H9 (cell line): ENCODE measurements at regions not wholly inside any gene's neighbourhood (a gene's known extent, or its start where the extent isn't known, plus 50 kb on each side); places are given as distances from the start of the nearest gene placed in this dataset.

Source experiments
- DNase-seq: peaks from one replicate; pipeline ENCODE4 v3.0.0-alpha.2; 2017
- H2AFZ ChIP-seq: one replicate; pipeline ENCODE4 v1.6.1; 2013; ENCODE audit warnings: mild to moderate bottlenecking, low read length, control low read depth, moderate library complexity
- H2AK5ac ChIP-seq: 2 replicates; pipeline ENCODE4 v1.6.1; 2013; ENCODE audit warnings: low read length, control low read depth, mixed read lengths; ENCODE audit not compliant: insufficient read length
- H2BK120ac ChIP-seq: one replicate; pipeline ENCODE4 v1.6.1; 2013; ENCODE audit warnings: low read depth, mild to moderate bottlenecking, low read length, control low read depth, inconsistent platforms; ENCODE audit not compliant: poor library complexity, severe bottlenecking
- H2BK12ac ChIP-seq: 2 replicates; pipeline ENCODE4 v1.6.1; 2013; ENCODE audit warnings: low read length, control low read depth, mixed read lengths, low read depth; ENCODE audit not compliant: insufficient read length
- H2BK15ac ChIP-seq: 2 replicates; pipeline ENCODE4 v1.6.1; 2013; ENCODE audit warnings: low read depth, low read length, control low read depth
- H2BK20ac ChIP-seq: one replicate; pipeline ENCODE4 v1.6.1; 2013; ENCODE audit warnings: low read depth, mild to moderate bottlenecking, low read length, control low read depth, inconsistent platforms; ENCODE audit not compliant: poor library complexity, severe bottlenecking
- H2BK5ac ChIP-seq: 2 replicates; pipeline ENCODE4 v1.6.1; 2013; ENCODE audit warnings: low read length, control low read depth, mixed read lengths; ENCODE audit not compliant: insufficient read length
- H3K14ac ChIP-seq: 2 replicates; pipeline ENCODE4 v1.6.1; 2013; ENCODE audit warnings: low read length, control low read depth; ENCODE audit not compliant: insufficient read depth
- H3K18ac ChIP-seq: 2 replicates; pipeline ENCODE4 v1.6.1; 2013; ENCODE audit warnings: low read depth, mild to moderate bottlenecking, mixed read lengths, low read length, control low read depth; ENCODE audit not compliant: insufficient read length
- H3K23ac ChIP-seq: 2 replicates; pipeline ENCODE4 v1.6.1; 2013; ENCODE audit warnings: low read length, control low read depth, mixed read lengths, low read depth; ENCODE audit not compliant: insufficient read length
- H3K23me2 ChIP-seq: 2 replicates; pipeline ENCODE4 v1.6.1; 2013; ENCODE audit warnings: low read depth, mild to moderate bottlenecking, mixed read lengths, low read length, control low read depth; ENCODE audit not compliant: insufficient read length, poor library complexity, severe bottlenecking
- H3K27ac ChIP-seq: 2 replicates; pipeline ENCODE4 v1.5.1; 2013; ENCODE audit warnings: low read length, control low read depth, mixed read lengths, low read depth; ENCODE audit not compliant: insufficient read length
- H3K27me3 ChIP-seq: 2 replicates; pipeline ENCODE4 v1.6.1; 2013; ENCODE audit warnings: low read length, control low read depth, inconsistent platforms; ENCODE audit not compliant: insufficient read depth
- H3K4ac ChIP-seq: 2 replicates; pipeline ENCODE4 v1.6.1; 2013; ENCODE audit warnings: low read depth, mild to moderate bottlenecking, control low read depth, inconsistent platforms, low read length, moderate library complexity
- H3K4me1 ChIP-seq: 2 replicates; pipeline ENCODE4 v1.6.1; 2013; ENCODE audit warnings: low read length, control low read depth, inconsistent platforms; ENCODE audit not compliant: insufficient read depth
- H3K4me2 ChIP-seq: 2 replicates; pipeline ENCODE4 v1.6.1; 2013; ENCODE audit warnings: low read length, control low read depth, mixed read lengths; ENCODE audit not compliant: insufficient read length, insufficient read depth
- H3K56ac ChIP-seq: 2 replicates; pipeline ENCODE4 v1.6.1; 2013; ENCODE audit warnings: low read depth, mild to moderate bottlenecking, mixed read lengths, low read length, control low read depth; ENCODE audit not compliant: insufficient read length
- H3K79me1 ChIP-seq: 2 replicates; pipeline ENCODE4 v1.6.1; 2013; ENCODE audit warnings: low read depth, mild to moderate bottlenecking, moderate library complexity, low read length, control low read depth, inconsistent platforms; ENCODE audit not compliant: insufficient read depth, poor library complexity, severe bottlenecking
- H3K79me2 ChIP-seq: 2 replicates; pipeline ENCODE4 v1.6.1; 2013; ENCODE audit warnings: low read length, control low read depth, inconsistent platforms; ENCODE audit not compliant: insufficient read depth
- H3K9ac ChIP-seq: 2 replicates; pipeline ENCODE4 v1.6.1; 2013; ENCODE audit warnings: low read length, control low read depth, mixed read lengths; ENCODE audit not compliant: insufficient read length; ENCODE audit errors: extremely low read depth
- H3K9me3 ChIP-seq: one replicate; pipeline ENCODE4 v1.6.1; 2013; ENCODE audit warnings: low read depth, low read length, inconsistent platforms; ENCODE audit not compliant: control insufficient read depth
- H3T11ph ChIP-seq: one replicate; pipeline ENCODE4 v1.6.1; 2013; ENCODE audit warnings: mild to moderate bottlenecking, low read length, control low read depth, inconsistent platforms
- H4K20me1 ChIP-seq: one replicate; pipeline ENCODE4 v1.6.1; 2013; ENCODE audit not compliant: control insufficient read depth, insufficient read length, insufficient read depth
- H4K5ac ChIP-seq: 2 replicates; pipeline ENCODE4 v1.6.1; 2013; ENCODE audit warnings: low read depth, mild to moderate bottlenecking, mixed read lengths, low read length, control low read depth; ENCODE audit not compliant: insufficient read length
- H4K8ac ChIP-seq: replicated peaks from 2 replicates; pipeline ENCODE4 v1.6.1; 2013; ENCODE audit warnings: low read length, control low read depth, mixed read lengths, low read depth; ENCODE audit not compliant: insufficient read length
- H4K91ac ChIP-seq: 2 replicates; pipeline ENCODE4 v1.6.1; 2013; ENCODE audit warnings: low read depth, mild to moderate bottlenecking, moderate library complexity, mixed read lengths, low read length, control low read depth; ENCODE audit not compliant: insufficient read length
- H3K27ac Mint-ChIP-seq, 3 experiments: 2 replicates in 2 of 3; 3 replicates in 1 of 3; pipeline ENCODE4 v1.8.0; 2020 to 2021; ENCODE audit warnings: mixed read lengths in 3 of 3, mild to moderate bottlenecking in 1 of 3, moderate library complexity in 1 of 3
- H3K27me3 Mint-ChIP-seq: 2 replicates; pipeline ENCODE4 v1.8.0; 2021; ENCODE audit warnings: low read depth, mild to moderate bottlenecking, moderate library complexity, mixed read lengths
- H3K36me3 Mint-ChIP-seq, 3 experiments: 2 replicates in 2 of 3; 3 replicates in 1 of 3; pipeline ENCODE4 v1.8.0; 2020 to 2021; ENCODE audit warnings: low read depth in 3 of 3, mixed read lengths in 3 of 3; ENCODE audit not compliant: insufficient read depth in 1 of 3
- H3K4me1 Mint-ChIP-seq, 2 experiments: 2 replicates each; pipeline ENCODE4 v1.8.0; 2020; ENCODE audit warnings: mixed read lengths in 2 of 2
- H3K4me3 Mint-ChIP-seq, 2 experiments: 2 replicates in 1 of 2; 3 replicates in 1 of 2; pipeline ENCODE4 v1.8.0; 2020 to 2021; ENCODE audit warnings: mild to moderate bottlenecking in 2 of 2, mixed read lengths in 2 of 2, moderate library complexity in 1 of 2
- H3K9me3 Mint-ChIP-seq, 2 experiments: 2 replicates in 1 of 2; 3 replicates in 1 of 2; pipeline ENCODE4 v1.8.0; 2020; ENCODE audit warnings: mild to moderate bottlenecking in 2 of 2, mixed read lengths in 2 of 2, moderate library complexity in 1 of 2
- WGBS: extraction: QIAGEN DNeasy Blood & Tissue Kit; methylation state at CpG from one replicate; pipeline ENCODE4 v1.1.7; 2013; ENCODE audit warnings: missing lambda C conversion rate, low lambda C conversion rate, mixed read lengths; ENCODE audit not compliant: insufficient read length; ENCODE audit errors: extremely low coverage; 5-methylcytosine and 5-hydroxymethylcytosine counted together
- TF ChIP-seq, protein P1 (sequence below): fragments of 200-600 bp; sonication (generic); conservative IDR thresholded peaks from 3 replicates; pipeline ENCODE4 v1.8.0; 2021; ENCODE audit warnings: antibody characterized with exemption, mild to moderate bottlenecking

DNA sequence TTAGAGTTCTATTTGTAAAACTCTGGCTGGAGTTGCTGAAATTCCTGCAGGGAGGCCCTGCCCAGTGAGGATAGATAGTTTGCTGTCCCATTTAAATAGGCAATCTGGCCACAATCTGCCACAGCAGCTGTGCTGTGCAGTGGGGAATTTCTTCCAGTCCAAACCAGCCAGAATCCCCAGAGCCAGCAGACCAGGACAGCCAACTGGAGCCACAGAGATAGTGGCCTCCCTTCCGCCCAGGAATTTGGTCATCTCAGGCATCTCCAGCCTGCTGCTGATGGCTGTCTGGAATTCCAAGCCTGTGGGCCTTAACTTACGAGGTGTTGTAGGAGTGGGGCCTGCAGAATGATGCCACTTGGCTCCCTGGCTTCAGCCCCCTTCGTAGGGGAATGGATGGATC, 643.4 kb downstream of the DNAJB9 start:
- Histone ChIP-seq H2BK20ac (no peak overlapping the region), H3K4me1 (no peaks in the 10 kb centered on the region; the same call in 1 of the 2 replicates), H3T11ph (no peak overlapping the region), H3K14ac (no peak overlapping the region), H4K20me1 (no peaks in the 10 kb centered on the region), H4K5ac (no peak overlapping the region), H2AK5ac (no peak overlapping the region), H2BK5ac (no peak overlapping the region), H3K18ac (no peak overlapping the region), H3K4me2 (no peak overlapping the region), H4K91ac (no peak overlapping the region), H3K9ac (no peak overlapping the region), H2AFZ (no peak overlapping the region), H3K23ac (no peak overlapping the region), H3K56ac (no peak overlapping the region), H3K79me2 (no peaks in the 10 kb centered on the region), H3K79me1 (no peaks in the 10 kb centered on the region), H4K8ac (no peak overlapping the region), H3K27me3 (no peaks in the 10 kb centered on the region), H3K9me3 (no peaks in the 10 kb centered on the region), H2BK120ac (no peak overlapping the region), H3K23me2 (no peaks in the 10 kb centered on the region), H3K27ac (no peak overlapping the region), H3K4ac (no peak overlapping the region), H2BK12ac (no peak overlapping the region), H2BK15ac (no peak overlapping the region)
- no peak overlapping the region for H3K4me3 Mint-ChIP-seq
- peaks cover 4 to 10% of the 10 kb centered on the region in 2 experiments; a peak in 3 of 4 replicates for H3K4me1 Mint-ChIP-seq
- no CpG with 5 or more reads among the region's 3 CpGs for WGBS
- peaks cover 0 to 4% of the 10 kb centered on the region in 2 experiments; a peak in 2 of 5 replicates for H3K9me3 Mint-ChIP-seq
- no peak overlapping the region for H3K27ac Mint-ChIP-seq
- H3K27me3 Mint-ChIP-seq, result no peaks in the 10 kb centered on the region
- H3K36me3 Mint-ChIP-seq, result no peaks in the 10 kb centered on the region
- DNase-seq, result no peak
- TF ChIP-seq, protein P1, sequence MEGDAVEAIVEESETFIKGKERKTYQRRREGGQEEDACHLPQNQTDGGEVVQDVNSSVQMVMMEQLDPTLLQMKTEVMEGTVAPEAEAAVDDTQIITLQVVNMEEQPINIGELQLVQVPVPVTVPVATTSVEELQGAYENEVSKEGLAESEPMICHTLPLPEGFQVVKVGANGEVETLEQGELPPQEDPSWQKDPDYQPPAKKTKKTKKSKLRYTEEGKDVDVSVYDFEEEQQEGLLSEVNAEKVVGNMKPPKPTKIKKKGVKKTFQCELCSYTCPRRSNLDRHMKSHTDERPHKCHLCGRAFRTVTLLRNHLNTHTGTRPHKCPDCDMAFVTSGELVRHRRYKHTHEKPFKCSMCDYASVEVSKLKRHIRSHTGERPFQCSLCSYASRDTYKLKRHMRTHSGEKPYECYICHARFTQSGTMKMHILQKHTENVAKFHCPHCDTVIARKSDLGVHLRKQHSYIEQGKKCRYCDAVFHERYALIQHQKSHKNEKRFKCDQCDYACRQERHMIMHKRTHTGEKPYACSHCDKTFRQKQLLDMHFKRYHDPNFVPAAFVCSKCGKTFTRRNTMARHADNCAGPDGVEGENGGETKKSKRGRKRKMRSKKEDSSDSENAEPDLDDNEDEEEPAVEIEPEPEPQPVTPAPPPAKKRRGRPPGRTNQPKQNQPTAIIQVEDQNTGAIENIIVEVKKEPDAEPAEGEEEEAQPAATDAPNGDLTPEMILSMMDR, result no peak
